GM18517 (cell line): ENCODE measurements at regions not wholly inside any gene's neighbourhood (a gene's known extent, or its start where the extent isn't known, plus 50 kb on each side); places are given as distances from the start of the nearest gene placed in this dataset.

Source experiments
- ATAC-seq: cut with Tn5 transposase; IDR thresholded peaks from one replicate; pipeline ENCODE4 v1.9.1; 2021; ENCODE audit warnings: mild to moderate bottlenecking, moderate library complexity; ENCODE audit not compliant: unreplicated experiment

DNA sequence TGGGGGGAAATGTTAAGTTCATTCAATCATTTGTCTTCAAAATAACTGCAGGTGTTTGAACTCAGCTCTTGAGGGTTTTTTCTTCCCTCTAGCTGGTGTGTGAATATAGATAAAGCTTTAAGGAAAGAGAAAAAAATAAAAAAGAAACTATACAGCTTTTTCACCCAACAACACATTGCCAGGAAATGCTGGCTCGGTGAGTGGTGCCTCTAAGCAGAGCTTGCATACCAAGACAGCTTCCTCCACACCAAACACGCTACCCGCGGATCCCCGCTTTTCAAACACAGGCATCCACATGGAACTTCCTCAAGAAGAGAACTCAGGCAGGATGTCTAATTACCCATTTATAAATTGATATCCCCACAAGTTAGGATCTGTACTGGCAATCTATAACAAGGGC lies 69.8 kb upstream of the TANK start:
- ATAC-seq: peak; percentile 58

GRCh38 chr2:161095314-161095713 lies 64.9 kb upstream of the TANK start:
- ATAC-seq: no peak

GRCh38 chr2:161096336-161096735 lies 63.9 kb upstream of the TANK start:
- no peak for ATAC-seq

DNA sequence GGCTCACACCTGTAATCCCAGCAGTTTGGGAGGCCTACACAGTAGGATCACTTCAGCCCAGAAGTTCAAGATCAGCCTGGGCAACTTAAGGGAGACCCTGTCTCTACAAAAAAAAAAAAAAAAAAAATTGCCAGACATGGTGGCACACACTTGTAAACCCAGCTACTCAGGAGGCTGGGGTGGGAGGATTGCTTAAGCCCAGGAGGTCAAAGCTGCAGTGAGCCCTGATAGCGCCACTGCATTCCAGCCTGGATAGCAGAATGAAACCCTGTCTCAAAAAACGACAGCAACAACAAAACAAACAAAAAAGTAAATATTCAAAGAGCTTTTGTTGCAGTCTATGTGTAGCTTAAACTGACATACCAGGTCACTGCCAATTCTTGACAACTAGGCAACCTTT lies 63.1 kb upstream of the TANK start:
- no peak for ATAC-seq

DNA sequence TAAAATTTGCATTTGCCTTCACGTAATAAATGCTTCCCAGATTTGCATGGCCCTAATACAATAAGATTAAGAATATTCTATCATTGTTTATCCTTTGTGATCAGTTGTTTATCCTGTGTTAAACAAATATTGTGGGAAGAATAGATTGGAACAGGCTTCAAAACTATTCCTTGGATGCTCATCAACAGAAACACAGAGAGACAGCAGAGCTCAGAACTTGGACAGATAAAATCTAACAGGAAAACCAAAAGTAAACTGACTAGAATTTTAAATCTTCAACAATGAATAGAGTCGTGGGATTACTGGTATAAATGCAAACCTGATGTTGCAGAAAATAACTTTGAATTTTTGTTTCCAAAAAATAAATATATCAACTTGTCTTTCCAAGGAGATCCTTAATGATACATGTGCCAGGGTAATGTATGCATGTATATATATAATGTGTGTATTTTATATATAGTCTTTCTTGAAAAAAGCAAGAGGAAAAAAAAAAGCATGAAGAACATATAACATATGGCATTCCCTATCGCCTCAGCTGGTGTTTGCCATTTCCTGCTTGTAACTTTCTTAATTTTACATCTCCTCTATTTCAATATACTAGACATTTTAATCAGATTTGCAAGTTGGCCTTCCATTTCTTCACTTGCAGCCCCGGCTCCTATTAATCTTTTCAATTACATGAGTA lies 59.9 kb upstream of the TANK start:
- ATAC-seq: no peak

GRCh38 chr2:161101406-161101805 lies 58.8 kb upstream of the TANK start:
- no peak for ATAC-seq

DNA sequence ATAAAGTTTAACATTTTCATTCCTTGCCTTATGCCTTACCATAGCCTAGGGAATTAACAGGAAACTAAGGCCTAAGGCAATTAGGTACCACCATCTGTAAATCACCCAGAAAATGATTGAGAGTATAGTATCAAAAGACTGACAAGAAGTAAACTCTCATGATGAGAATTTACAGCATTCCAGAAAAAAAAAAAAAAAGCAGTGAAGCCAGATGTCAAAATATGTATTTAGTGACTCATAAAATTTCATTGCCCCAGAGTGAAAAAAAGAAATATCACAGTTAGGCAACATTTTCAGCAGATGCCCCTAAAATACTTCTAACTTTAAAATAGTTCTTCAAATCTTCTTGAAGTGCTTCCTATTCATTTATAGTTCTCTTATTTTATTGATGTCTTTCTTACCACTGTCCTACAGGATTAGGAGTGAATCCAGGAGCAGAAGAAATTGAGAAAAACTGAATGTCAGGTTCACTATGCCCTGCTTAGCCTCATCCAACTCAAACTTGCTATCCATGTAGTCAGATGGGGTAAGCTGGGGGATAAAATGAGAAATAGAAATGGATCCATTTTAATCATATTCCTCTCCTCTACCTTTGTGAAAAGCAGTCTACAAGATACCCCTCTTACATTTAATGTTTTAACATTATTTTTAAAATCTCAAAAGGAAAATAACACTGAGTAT lies 57.3 kb upstream of the TANK start:
- ATAC-seq: no peak

- no peak for ATAC-seq
These were observed 56.8 kb upstream of the TANK start for GRCh38 chr2:161103451-161103831.

DNA sequence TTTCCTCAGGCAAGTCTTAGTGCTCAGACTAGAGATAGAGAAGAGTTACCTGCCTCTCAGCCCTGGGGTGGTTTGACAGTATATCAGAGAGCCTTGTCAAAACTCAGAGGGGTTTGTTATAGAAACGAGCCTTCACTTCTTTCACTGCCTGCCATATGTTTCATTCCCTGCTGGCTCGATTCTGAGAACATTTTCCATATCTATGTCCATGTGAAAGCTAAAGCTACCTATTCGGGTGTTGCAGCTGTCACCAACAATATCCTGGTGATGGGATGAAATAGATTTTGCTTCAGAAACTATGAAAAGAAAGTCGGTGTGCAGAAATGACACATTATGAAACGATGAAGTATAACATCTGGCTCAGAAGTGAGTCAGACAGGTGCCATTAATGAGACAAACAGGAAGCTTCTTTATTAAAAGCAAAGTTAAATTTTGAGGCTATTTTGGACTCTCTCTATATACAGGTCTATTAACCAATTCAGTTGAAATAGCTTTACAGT lies 56.1 kb upstream of the TANK start:
- ATAC-seq: peak; percentile 94

- ATAC-seq: no peak
These were observed 53.0 kb upstream of the TANK start for GRCh38 chr2:161107265-161107664.
